Neural progenitor cell (in vitro differentiated cells): ENCODE measurements at regions not wholly inside any gene's neighbourhood (a gene's known extent, or its start where the extent isn't known, plus 50 kb on each side); places are given as distances from the start of the nearest gene placed in this dataset.

ENCODE experiments used
- DNase-seq: peaks from one replicate; pipeline ENCODE4 v3.0.0-alpha.2; 2016; ENCODE audit warnings: low spot score
- H2AFZ ChIP-seq: fragments of 200-600 bp; sonication (generic); replicated peaks from 2 replicates; pipeline ENCODE4 v1.6.1; 2016; ENCODE audit warnings: antibody characterized with exemption
- H3F3A ChIP-seq: fragments of 200-600 bp; sonication (generic); 2 replicates; pipeline ENCODE4 v1.6.1; 2016; ENCODE audit warnings: antibody characterized with exemption, low read depth
- H3K27ac ChIP-seq: fragments of 200-600 bp; sonication (generic); 2 replicates; pipeline ENCODE4 v1.5.1; 2016; ENCODE audit warnings: mild to moderate bottlenecking
- H3K27me3 ChIP-seq: fragments of 200-600 bp; sonication (generic); 2 replicates; pipeline ENCODE4 v1.6.1; 2016; ENCODE audit warnings: mild to moderate bottlenecking, moderate library complexity
- H3K36me3 ChIP-seq: fragments of 200-600 bp; sonication (generic); 2 replicates; pipeline ENCODE4 v1.5.1; 2016
- H3K4me1 ChIP-seq: fragments of 200-600 bp; sonication (generic); 2 replicates; pipeline ENCODE4 v1.6.1; 2016; ENCODE audit warnings: mixed run types
- H3K4me2 ChIP-seq: fragments of 200-600 bp; sonication (generic); 2 replicates; pipeline ENCODE4 v1.6.1; 2016
- H3K4me3 ChIP-seq: fragments of 200-600 bp; sonication (generic); 2 replicates; pipeline ENCODE4 v1.5.1; 2016
- H3K79me2 ChIP-seq: fragments of 200-600 bp; sonication (generic); 2 replicates; pipeline ENCODE4 v1.6.1; 2016; ENCODE audit warnings: low read depth
- H3K9ac ChIP-seq: fragments of 200-600 bp; sonication (generic); 2 replicates; pipeline ENCODE4 v1.6.1; 2016
- H3K9me3 ChIP-seq: fragments of 200-600 bp; sonication (generic); 2 replicates; pipeline ENCODE4 v1.5.1; 2016; ENCODE audit warnings: low read depth
- H4K20me1 ChIP-seq: fragments of 200-600 bp; sonication (generic); 2 replicates; pipeline ENCODE4 v1.6.1; 2016; ENCODE audit warnings: low read depth
- H3K27ac Mint-ChIP-seq: 3 replicates; pipeline ENCODE4 v1.8.0; 2021; ENCODE audit warnings: mixed read lengths
- H3K27me3 Mint-ChIP-seq: 2 replicates; pipeline ENCODE4 v1.8.0; 2022; ENCODE audit warnings: low read depth, mild to moderate bottlenecking, inconsistent platforms, moderate library complexity, mixed read lengths; ENCODE audit not compliant: insufficient read depth
- H3K36me3 Mint-ChIP-seq: 3 replicates; pipeline ENCODE4 v1.8.0; 2021; ENCODE audit warnings: mixed read lengths
- H3K4me1 Mint-ChIP-seq: 3 replicates; pipeline ENCODE4 v1.8.0; 2021; ENCODE audit warnings: mixed read lengths
- H3K4me3 Mint-ChIP-seq: 3 replicates; pipeline ENCODE4 v1.8.0; 2021; ENCODE audit warnings: mild to moderate bottlenecking, moderate library complexity, mixed read lengths
- H3K9me3 Mint-ChIP-seq: 3 replicates; pipeline ENCODE4 v1.8.0; 2020; ENCODE audit warnings: mixed read lengths
- CTCF ChIP-seq: fragments of 200-600 bp; sonication (generic); IDR thresholded peaks from 2 replicates; pipeline ENCODE4 v1.5.1; 2017; ENCODE audit warnings: antibody characterized with exemption, mild to moderate bottlenecking
- EZH2 ChIP-seq: fragments of 200-600 bp; sonication (generic); IDR thresholded peaks from 2 replicates; pipeline ENCODE4 v1.6.1; 2017; ENCODE audit warnings: antibody characterized with exemption, mild to moderate bottlenecking, moderate library complexity
- EZH2phosphoT487 ChIP-seq: fragments of 200-600 bp; sonication (generic); IDR thresholded peaks from 2 replicates; pipeline ENCODE4 v1.6.1; 2017; ENCODE audit warnings: antibody characterized with exemption

GRCh38 chr11:37505406-37505805 is 907.4 kb upstream of the RAG2 start:
- no peak overlapping the region for H3K27ac Mint-ChIP-seq
- H3K4me3 ChIP-seq = no peak overlapping the region
- peak; percentile 38 for DNase-seq

GRCh38 chr11:37504921-37505320 is 906.9 kb upstream of the RAG2 start:
- H4K20me1 ChIP-seq = no peaks in the 10 kb centered on the region
- no peak overlapping the region for H2AFZ ChIP-seq
- Mint-ChIP-seq H3K4me3 (no peak overlapping the region), H3K27me3 (peaks cover 2% of the 10 kb centered on the region), H3K36me3 (no peaks in the 10 kb centered on the region), H3K4me1 (peaks cover 9% of the 10 kb centered on the region), H3K9me3 (no peaks in the 10 kb centered on the region), H3K27ac (no peak overlapping the region)
- no peaks in the 10 kb centered on the region for H3K27me3 ChIP-seq
- H3K9me3 ChIP-seq = no peaks in the 10 kb centered on the region
- no peak for DNase-seq
- H3K79me2 ChIP-seq = no peaks in the 10 kb centered on the region
- H3K36me3 ChIP-seq = no peaks in the 10 kb centered on the region
- H3K4me3 ChIP-seq = no peak overlapping the region
- peaks cover 19% of the 10 kb centered on the region for H3K4me1 ChIP-seq
- no peak overlapping the region for H3K27ac ChIP-seq
- TF ChIP-seq EZH2phosphoT487 (no peak), CTCF (no peak), EZH2 (no peak)
- H3K4me2 ChIP-seq = peak overlapping the region; percentile 0
- H3K9ac ChIP-seq = no peak overlapping the region
- H3F3A ChIP-seq = no peaks in the 10 kb centered on the region

More at GRCh38 chr11:37505406-37505805, 907.4 kb upstream of the RAG2 start:
- Histone ChIP-seq H3K4me2 (no peak overlapping the region), H3K27ac (no peak overlapping the region), H3K4me1 (peaks cover 19% of the 10 kb centered on the region), H3K9ac (no peak overlapping the region), H2AFZ (no peak overlapping the region), H4K20me1 (no peaks in the 10 kb centered on the region), H3K27me3 (no peaks in the 10 kb centered on the region), H3K36me3 (no peaks in the 10 kb centered on the region), H3K79me2 (no peaks in the 10 kb centered on the region), H3F3A (no peaks in the 10 kb centered on the region), H3K9me3 (no peaks in the 10 kb centered on the region)
- Mint-ChIP-seq H3K36me3 (no peaks in the 10 kb centered on the region), H3K27me3 (peaks cover 2% of the 10 kb centered on the region), H3K9me3 (no peaks in the 10 kb centered on the region), H3K4me1 (peaks cover 9% of the 10 kb centered on the region), H3K4me3 (no peak overlapping the region)
- TF ChIP-seq EZH2phosphoT487 (no peak), CTCF (no peak), EZH2 (no peak)

- Histone ChIP-seq H3K9ac (no peak overlapping the region), H3K4me3 (no peak overlapping the region), H3K4me2 (peak overlapping the region; percentile 0), H2AFZ (no peak overlapping the region), H4K20me1 (no peaks in the 10 kb centered on the region), H3K4me1 (peaks cover 19% of the 10 kb centered on the region), H3K79me2 (no peaks in the 10 kb centered on the region), H3K9me3 (no peaks in the 10 kb centered on the region), H3K27ac (no peak overlapping the region), H3F3A (no peaks in the 10 kb centered on the region), H3K27me3 (no peaks in the 10 kb centered on the region), H3K36me3 (no peaks in the 10 kb centered on the region)
- Mint-ChIP-seq H3K27ac (no peak overlapping the region), H3K4me1 (peaks cover 9% of the 10 kb centered on the region), H3K36me3 (no peaks in the 10 kb centered on the region), H3K27me3 (peaks cover 4% of the 10 kb centered on the region), H3K4me3 (no peak overlapping the region), H3K9me3 (no peaks in the 10 kb centered on the region)
- no peak for TF ChIP-seq EZH2phosphoT487
- no peak for TF ChIP-seq EZH2
- TF ChIP-seq CTCF = no peak
- peak; percentile 46 for DNase-seq
Measured at GRCh38 chr11:37504060-37504611, 906.1 kb upstream of the RAG2 start.
